B cell (primary cell): ENCODE measurements at regions not wholly inside any gene's neighbourhood (a gene's known extent, or its start where the extent isn't known, plus 50 kb on each side); places are given as distances from the start of the nearest gene placed in this dataset.

Experiments
- ATAC-seq: fragments of 200-7000 bp; cut with Tn5 transposase; one replicate; pipeline ENCODE4 v1.10.0; 2021; ENCODE audit warnings: low read depth, mild to moderate bottlenecking, moderate number of reproducible peaks, moderate library complexity
- CTCF ChIA-PET: fragments of 350-600 bp; sonication (Branson Sonifier 250); formaldehyde crosslinking; loops from one replicate; lab custom pipeline; 2021; ENCODE audit warnings: antibody characterized with exemption, inconsistent platforms; lab: Charles Lee
- POLR2A ChIA-PET: fragments of 350-600 bp; sonication (Branson Sonifier 250); formaldehyde crosslinking; loops from one replicate; lab custom pipeline; 2021; ENCODE audit warnings: antibody characterized with exemption; lab: Charles Lee
- DNase-seq: peaks from one replicate; pipeline ENCODE4 v3.0.0; 2013
- H2AFZ ChIP-seq: 2 replicates; pipeline ENCODE4 v1.6.1; 2012; ENCODE audit warnings: mild to moderate bottlenecking, low read depth, low read length; ENCODE audit not compliant: insufficient read depth, poor library complexity, severe bottlenecking
- H3K27ac ChIP-seq, 2 donors: 1 replicate in 1 of 2; 2 replicates in 1 of 2; pipeline ENCODE4 v1.5.1; 2012 to 2013; ENCODE audit warnings: low read length in 2 of 2, mild to moderate bottlenecking in 2 of 2, moderate library complexity in 1 of 2
- H3K27me3 ChIP-seq, 4 experiments: fragments of 200-600 bp in 1 of 4; sonication (generic) in 1 of 4; replicated peaks in 1 of 4; 1 replicate in 2 of 4; 2 replicates in 2 of 4; pipeline versions ENCODE4 v1.6.1 to v1.7.0; 2013 to 2016; ENCODE audit warnings: low read length in 3 of 4, mild to moderate bottlenecking in 2 of 4, mixed read lengths in 1 of 4, moderate library complexity in 1 of 4; ENCODE audit not compliant: insufficient read depth in 4 of 4, control insufficient read depth in 3 of 4; ENCODE audit errors: control extremely low read depth in 1 of 4
- H3K36me3 ChIP-seq, 2 experiments: replicated peaks in 1 of 2; 1 replicate in 1 of 2; 2 replicates in 1 of 2; pipeline versions ENCODE4 v1.6.1 to v1.7.1; 2013; ENCODE audit warnings: low read length in 1 of 2; ENCODE audit not compliant: insufficient read depth in 2 of 2, control insufficient read depth in 1 of 2; ENCODE audit errors: control extremely low read depth in 1 of 2, extremely low read depth in 1 of 2
- H3K4me1 ChIP-seq, 2 donors: fragments of 200-600 bp in 1 of 2; sonication (generic) in 1 of 2; 1 replicate in 1 of 2; 2 replicates in 1 of 2; pipeline versions ENCODE4 v1.5.1 to v1.6.1; 2013 to 2017; ENCODE audit warnings: low read length in 2 of 2; ENCODE audit not compliant: control insufficient read depth in 2 of 2, insufficient read depth in 2 of 2
- H3K4me2 ChIP-seq: replicated peaks from 2 replicates; pipeline ENCODE3; 2012; ENCODE audit warnings: mild to moderate bottlenecking, low read depth, low read length; ENCODE audit not compliant: poor library complexity, severe bottlenecking
- H3K4me3 ChIP-seq, 5 experiments: fragments of 200-600 bp in 1 of 5; sonication (generic) in 1 of 5; 1 replicate in 3 of 5; 2 replicates in 2 of 5; pipeline versions ENCODE4 v1.5.1 to v1.7.0; 2011 to 2016; ENCODE audit warnings: low read length in 4 of 5, mild to moderate bottlenecking in 4 of 5, low read depth in 2 of 5, control low read depth in 1 of 5, moderate library complexity in 1 of 5; ENCODE audit not compliant: insufficient read depth in 1 of 5; ENCODE audit errors: control extremely low read depth in 1 of 5, extremely low read depth in 1 of 5
- H3K79me2 ChIP-seq: fragments of 200-600 bp; sonication (generic); one replicate; pipeline ENCODE4 v1.6.0; 2016; ENCODE audit warnings: low read length; ENCODE audit not compliant: control insufficient read depth, insufficient read depth
- H3K9ac ChIP-seq: fragments of 200-600 bp; sonication (generic); 2 replicates; pipeline ENCODE4 v1.6.1; 2017; ENCODE audit warnings: mild to moderate bottlenecking, low read length, moderate library complexity
- H3K9me3 ChIP-seq, 3 donors: one replicate each; pipeline versions ENCODE4 v1.6.1 to v1.7.1; 2013; ENCODE audit warnings: low read length in 2 of 3; ENCODE audit not compliant: control insufficient read depth in 2 of 3, insufficient read depth in 1 of 3; ENCODE audit errors: control extremely low read depth in 1 of 3
- H4K20me1 ChIP-seq: 2 replicates; pipeline ENCODE4 v1.6.0; 2012; ENCODE audit warnings: mild to moderate bottlenecking, low read length; ENCODE audit not compliant: insufficient read depth, control insufficient read depth, poor library complexity, severe bottlenecking
- H3K27ac Mint-ChIP-seq: one replicate; pipeline ENCODE4 v1.8.0; 2021; ENCODE audit warnings: mixed read lengths
- H3K27me3 Mint-ChIP-seq: one replicate; pipeline ENCODE4 v1.8.0; 2021; ENCODE audit warnings: mixed read lengths
- H3K4me1 Mint-ChIP-seq: one replicate; pipeline ENCODE4 v1.8.0; 2021; ENCODE audit warnings: mixed read lengths
- H3K4me3 Mint-ChIP-seq: one replicate; pipeline ENCODE4 v1.8.0; 2021; ENCODE audit warnings: mixed read lengths
- H3K9me3 Mint-ChIP-seq: one replicate; pipeline ENCODE4 v1.8.0; 2022; ENCODE audit warnings: mixed read lengths; ENCODE audit not compliant: insufficient read depth
- CTCF ChIP-seq: fragments of 200-600 bp; IDR thresholded peaks from one replicate; pipeline ENCODE4 v1.8.0; 2022; ENCODE audit warnings: antibody characterized with exemption, mild to moderate bottlenecking
- EZH2 ChIP-seq: IDR thresholded peaks from 2 replicates; pipeline ENCODE4 v1.6.1; 2012; ENCODE audit warnings: borderline replicate concordance, low read depth, mild to moderate bottlenecking, moderate library complexity, low read length; ENCODE audit not compliant: insufficient read depth, poor library complexity, severe bottlenecking
- WGBS: methylation state at CpG from one replicate; pipeline ENCODE4 v1.1.5; 2013; ENCODE audit warnings: missing lambda C conversion rate; ENCODE audit not compliant: insufficient coverage; 5-methylcytosine and 5-hydroxymethylcytosine counted together
- intact Hi-C: fragments of 100-400 bp; cut with micrococcal nuclease; formaldehyde crosslinking; loops from one replicate; pipeline ENCODE4 v1.10.0; 2022

- no peak for ATAC-seq
- H3K9me3 Mint-ChIP-seq, result no peaks in the 10 kb centered on the region
Observed at GRCh38 chr6:108755257-108756240, 92.7 kb upstream of the ARMC2 start.

More at GRCh38 chr6:108755257-108756240, 92.7 kb upstream of the ARMC2 start:
- Histone ChIP-seq H3K9ac (no peak overlapping the region), H3K9me3 (no peaks in the 10 kb centered on the region), H2AFZ (no peak overlapping the region), H3K79me2 (no peaks in the 10 kb centered on the region), H3K36me3 (no peaks in the 10 kb centered on the region), H3K4me1 (no peaks in the 10 kb centered on the region), H3K4me3 (no peak overlapping the region), H3K27ac (no peak overlapping the region), H3K27me3 (peaks cover 0 to 8% (median 1%) of the 10 kb centered on the region in 4 experiments), H4K20me1 (no peaks in the 10 kb centered on the region), H3K4me2 (no peak overlapping the region)
- Mint-ChIP-seq H3K27ac (no peak overlapping the region), H3K4me3 (no peak overlapping the region), H3K4me1 (no peaks in the 10 kb centered on the region), H3K27me3 (peaks cover 13% of the 10 kb centered on the region)
- CTCF ChIA-PET, result no interaction called here
- 20% methylated on average over 2 of the region's 3 CpGs for WGBS
- POLR2A ChIA-PET, result no interaction called here
- intact Hi-C loops, result no loop called here
- DNase-seq, result no peak
- TF ChIP-seq CTCF, result no peak
- TF ChIP-seq EZH2, result no peak
